ENCODE measurements at regions not wholly inside any gene's neighbourhood (a gene's known extent, or its start where the extent isn't known, plus 50 kb on each side); places are given as distances from the start of the nearest gene placed in this dataset.
A peak's percentile ranks its signal among the peaks of the same experiment; 100 is the strongest.
"Not testable (repeated sequence)": the region's sequence is repeated elsewhere in the genome, so short reads cannot be mapped to it uniquely, and the experiment has no call there.

DNA sequence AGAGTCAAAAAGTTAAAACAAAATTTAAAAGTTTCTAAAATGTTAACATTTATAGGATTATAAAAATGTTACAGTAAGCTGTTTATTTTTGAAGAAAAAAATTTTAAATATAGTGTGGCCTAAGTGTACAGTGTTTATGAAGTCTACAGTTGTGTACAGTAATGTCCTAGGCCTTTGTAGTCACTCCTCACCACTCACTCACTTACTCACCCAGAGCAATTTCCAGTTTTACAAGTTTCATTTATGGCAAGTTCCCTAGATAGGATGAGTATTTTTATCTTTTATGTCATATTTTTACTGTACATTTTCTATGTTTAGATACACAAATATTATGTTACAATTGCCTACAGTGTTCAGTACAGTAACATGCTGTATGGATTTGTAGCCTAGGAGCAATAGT lies 419.9 kb downstream of the ARL4A start:
- no peak for DNase-seq

DNA sequence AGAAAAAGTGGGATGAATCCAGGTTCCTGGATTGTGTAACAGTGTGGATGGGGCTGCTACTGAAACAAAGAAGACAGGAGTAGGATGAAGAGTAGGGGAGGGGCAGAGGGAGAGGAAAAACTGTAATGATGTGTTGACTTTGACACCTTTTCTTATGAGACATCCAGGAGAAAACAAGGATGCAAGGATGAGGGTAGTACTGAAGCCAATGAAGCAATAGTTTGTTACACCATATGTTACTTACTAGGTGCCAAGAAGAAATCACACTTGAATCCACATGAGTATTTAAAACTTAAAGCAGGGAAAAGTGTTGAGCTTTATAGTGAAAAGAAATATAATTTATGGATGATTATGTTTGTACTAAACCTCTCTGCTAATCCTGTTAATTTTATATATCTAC lies 420.6 kb downstream of the ARL4A start:
- no peak for DNase-seq

DNA sequence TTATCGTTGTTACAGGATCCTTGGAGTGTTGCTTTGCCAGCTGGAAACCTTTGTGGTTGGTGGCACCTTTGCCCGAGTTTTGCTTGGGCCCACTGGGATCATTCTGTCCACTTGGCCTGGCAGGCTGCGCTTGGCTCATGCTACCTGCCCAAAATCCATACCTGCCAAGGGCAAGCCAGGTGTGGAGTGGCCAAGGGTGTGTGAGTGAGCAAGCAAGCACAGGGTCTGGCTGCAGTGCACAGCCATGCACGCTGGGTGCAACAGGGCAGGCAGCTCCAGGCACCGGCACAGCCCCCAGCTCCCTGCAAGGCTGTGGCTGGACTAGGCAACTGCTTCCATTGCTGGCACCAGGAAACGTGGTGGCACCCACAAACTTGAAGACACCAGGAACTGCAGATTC lies 421.8 kb downstream of the ARL4A start:
- DNase-seq: no peak

DNA sequence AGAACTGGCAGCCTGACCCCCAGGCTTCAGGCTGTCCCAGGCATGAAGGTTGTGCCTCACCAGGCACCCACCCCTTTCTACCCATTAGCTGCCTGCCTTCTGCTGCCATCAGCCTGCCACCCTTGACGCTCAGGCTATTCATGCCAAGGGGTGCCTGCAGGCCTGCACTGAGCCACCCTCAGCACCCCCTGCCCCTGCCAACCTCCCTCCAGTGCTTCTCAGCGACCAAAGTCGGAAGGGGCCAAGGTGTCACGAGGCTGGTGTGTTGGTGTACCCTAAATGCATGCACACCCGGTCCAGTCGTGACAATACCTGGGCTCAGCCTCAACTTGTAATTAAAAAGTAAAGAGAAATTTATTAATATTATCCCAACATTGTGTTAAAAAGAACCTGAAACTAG lies 422.7 kb downstream of the ARL4A start:
- DNase-seq: no peak

DNA sequence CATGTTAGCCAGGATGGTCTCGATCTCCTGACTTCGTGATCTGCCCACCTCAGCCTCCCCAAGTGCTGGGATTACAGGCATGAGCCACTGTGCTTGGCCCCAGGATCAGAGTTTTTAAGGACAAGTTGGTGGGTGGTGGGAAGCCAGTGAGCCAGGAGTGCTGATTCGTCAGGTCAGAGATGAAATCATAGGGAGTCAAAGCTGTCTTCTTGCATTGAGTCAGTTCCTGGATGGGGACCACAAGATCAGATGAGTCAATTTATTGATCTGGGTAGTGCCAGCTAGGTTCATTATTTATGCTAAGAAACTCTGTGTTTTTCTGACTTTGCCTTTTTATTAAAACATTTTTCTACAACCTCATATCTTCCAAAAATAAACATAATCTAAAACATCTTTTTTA lies 423.8 kb downstream of the ARL4A start:
- DNase-seq: no peak

DNA sequence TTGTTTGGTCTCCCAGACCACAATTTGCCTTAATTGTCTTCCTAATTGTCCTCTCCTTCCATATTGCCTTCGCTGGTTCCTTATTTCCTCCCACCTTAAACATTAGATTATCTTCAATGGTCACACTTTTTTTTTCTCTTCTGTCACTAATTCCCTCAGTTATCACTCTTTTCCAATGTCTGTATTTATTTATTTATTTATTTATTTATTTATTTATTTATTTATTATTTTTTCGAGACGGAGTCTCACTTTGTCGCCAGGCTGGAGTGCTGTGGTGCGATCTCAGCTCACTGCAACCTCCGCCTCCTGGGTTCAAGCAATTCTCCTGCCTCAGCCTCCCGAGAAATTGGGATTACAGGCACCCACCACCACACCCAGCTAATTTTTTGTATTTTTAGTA lies 426.8 kb downstream of the ARL4A start:
- not testable (repeated sequence) for DNase-seq

DNA sequence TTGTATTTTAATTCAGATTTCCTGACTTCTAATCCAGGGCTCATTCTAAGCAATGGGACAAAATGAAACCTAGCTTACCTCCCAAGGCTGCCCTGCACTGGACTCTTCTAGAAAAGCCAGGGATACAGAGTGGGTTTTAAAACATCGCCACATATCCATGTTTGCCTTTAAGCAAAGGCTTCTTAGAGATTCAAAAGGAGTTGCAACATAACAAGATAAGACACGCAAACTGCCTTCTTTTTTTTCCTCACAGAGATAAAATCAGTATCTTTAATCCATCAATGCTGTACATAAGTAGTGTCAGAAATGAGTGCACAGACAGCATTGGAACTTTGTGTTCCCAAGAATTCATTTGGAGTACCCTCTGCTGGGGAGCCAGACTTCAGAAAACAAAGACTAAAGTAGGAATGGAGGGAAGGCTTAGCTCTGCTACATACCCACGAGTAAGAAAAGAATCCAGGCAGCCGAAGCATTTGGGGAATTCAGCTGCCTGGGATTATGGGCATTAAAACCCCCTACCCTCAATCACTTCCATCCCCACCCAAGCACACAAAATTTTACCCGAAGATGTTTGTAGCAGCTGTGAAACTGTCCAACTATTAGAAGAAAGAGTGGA lies 427.8 kb downstream of the ARL4A start:
- no peak for DNase-seq

DNA sequence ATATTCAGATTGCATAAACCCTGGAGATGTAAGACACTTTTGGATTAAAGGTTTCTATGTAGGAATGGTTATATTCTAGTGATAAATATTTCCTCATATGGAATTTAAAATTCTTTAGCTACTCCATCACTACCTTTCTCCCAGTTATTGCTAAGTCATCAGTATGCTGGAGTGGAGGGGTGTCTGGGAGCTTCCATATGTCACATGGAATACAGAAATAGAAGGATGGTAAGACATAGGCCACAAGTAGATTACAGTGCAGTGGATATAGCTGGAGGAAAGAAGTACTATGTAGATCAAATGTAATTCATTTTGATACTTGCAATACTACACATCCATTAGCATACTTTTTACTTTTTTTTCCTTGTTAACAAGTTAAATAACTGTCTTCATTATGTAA lies 428.4 kb downstream of the ARL4A start:
- no peak for DNase-seq

DNA sequence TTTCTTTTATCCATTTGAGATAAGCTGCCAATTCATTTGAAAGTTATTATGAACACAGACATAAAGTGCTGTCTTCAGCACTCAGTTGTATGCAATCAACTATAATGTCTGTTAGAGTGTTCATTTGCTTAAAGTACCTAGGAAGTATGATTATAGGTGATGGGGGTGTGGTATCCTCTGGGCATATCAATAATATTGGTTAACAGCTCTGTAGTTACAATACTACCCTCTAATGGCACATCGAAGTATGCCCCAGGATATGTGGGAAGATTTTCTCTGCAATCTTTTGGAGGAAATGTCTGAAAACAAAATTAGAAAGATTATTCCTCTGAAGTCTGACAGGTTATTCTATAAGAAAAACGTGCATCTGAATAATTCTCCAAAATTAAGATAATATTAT lies 429.7 kb downstream of the ARL4A start:
- DNase-seq: peak; percentile 11

DNA sequence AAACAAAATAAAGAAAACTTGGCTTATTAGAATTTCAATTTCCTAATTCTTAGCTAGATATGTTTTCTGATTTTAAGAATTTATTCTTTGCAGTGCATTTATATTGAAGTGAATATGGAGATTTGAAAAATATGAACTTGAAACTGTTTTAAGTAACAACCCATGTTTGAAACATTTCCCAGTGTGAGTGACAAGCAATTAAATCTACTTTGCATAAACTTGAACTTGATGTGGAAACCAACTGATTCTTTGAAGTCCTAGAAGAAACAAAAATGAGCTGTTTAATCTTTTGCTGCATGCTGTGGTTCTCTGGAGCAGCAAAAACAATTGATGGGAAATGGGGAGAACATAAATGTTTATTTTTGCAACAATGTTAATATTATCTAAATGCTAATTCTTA lies 430.2 kb downstream of the ARL4A start:
- DNase-seq: no peak

DNA sequence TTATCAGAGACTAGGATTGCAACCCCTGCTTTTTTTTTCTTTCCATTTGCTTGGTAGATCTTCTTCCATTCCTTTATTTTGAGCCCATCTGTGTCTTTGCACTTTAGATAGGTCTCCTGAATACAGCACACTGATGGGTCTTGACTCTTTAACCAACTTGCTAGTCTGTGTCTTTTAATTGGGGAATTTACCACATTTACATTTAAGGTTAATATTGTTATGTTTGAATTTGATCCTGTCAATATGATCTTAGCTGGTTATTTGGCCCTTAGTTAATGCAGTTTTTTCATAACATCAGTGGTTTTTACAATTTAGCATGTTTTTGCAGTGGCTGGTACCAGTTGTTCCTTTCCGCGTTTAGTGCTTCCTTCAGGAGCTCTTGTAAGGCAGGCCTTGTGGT lies 437.2 kb downstream of the ARL4A start:
- DNase-seq: not testable (repeated sequence)

DNA sequence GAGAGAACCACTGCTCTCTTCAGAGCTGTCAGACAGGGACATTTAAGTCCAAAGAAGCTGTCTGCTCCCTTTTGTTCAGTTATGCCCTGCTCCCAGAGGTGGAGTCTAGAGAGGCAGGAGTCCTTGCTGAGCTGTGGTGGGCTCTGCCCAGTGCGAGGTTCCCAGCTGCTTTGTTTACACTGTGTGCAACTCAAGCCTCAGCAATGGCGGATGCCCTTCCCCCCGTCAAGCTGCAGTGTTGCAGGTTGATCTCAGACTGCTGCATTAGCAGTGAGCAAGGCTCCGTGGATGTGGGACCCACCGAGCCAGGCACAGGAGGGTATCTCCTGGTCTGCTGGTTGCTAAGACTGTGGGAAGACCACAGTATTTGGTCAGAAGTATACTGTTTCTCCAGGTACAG lies 438.9 kb downstream of the ARL4A start:
- no peak for DNase-seq

DNA sequence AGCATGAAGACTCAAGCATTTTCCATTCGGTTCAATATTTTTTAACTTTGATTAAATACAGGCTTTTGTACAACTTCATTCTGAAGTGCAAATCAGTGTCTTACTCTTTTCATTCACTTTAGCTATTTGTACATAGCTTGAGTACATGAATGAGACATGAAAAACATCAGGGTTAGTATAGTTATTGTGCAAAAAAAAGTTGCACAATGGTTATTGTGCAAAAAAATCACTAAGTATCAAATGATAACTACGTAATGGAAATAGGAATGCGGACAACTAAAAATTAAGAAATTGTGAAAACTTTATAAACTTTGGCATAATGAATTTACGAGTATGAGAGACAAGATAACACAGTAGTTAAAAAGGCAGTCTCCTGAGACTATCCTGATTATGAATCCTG lies 442.9 kb downstream of the ARL4A start:
- DNase-seq: no peak

DNA sequence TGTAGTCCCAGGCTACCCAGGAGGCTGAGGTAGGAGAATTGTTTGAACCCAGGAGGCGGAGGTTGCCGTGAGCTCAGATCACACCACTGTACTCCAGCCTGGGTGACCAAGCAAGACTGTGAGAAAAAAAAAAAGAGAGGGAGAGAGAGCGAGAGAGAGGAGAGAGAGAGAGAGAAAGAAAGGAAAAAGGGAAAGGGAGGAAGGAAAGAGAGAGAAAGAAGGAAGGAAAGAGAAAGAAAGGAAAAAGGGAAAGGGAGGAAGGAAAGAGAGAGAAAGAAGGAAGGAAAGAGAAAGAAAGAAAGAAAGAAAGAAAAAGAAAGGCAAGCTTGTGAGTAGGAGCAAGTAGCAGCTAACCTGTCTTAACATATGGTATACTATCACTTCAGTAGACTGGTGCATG lies 443.5 kb downstream of the ARL4A start:
- DNase-seq: not testable (repeated sequence)

DNA sequence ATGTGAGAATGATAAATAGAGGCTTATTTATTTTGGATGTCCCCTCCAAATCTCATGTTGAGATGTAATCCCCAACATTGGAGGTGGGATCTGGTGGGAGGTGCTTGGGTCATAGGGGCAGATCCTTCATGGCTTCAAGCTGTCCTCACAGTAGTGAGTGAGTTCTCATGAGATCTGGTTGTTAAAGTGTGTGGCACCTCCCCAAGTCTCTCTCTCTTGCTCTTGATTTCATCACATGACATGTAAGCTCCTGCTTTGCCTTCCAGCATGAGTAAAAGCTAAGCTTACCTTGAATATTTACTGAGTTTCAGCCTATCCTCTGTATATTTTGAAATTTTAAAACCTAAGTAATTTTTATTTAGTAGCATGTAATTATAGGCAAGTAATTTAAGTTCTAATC lies 444.9 kb downstream of the ARL4A start:
- DNase-seq: no peak

DNA sequence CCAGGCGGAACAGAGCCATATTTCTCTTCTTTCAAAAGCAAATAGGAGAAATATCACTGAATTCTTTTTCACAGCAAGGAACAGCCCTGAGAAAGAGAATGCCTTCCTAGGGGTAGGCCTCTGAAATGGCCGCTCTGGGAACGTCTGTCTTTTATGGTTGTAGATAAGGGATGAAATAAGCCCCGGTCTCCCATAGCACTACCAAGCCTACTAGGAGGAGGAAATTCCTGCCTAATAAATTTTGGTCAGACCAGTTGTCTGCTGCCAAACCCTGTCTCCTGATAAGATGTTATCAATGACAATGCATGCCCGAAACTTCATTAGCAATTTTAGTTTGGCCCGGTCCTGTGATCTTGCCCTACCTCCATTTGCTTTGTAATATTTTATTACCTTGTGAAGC lies 448.9 kb downstream of the ARL4A start:
- DNase-seq: not testable (repeated sequence)

DNA sequence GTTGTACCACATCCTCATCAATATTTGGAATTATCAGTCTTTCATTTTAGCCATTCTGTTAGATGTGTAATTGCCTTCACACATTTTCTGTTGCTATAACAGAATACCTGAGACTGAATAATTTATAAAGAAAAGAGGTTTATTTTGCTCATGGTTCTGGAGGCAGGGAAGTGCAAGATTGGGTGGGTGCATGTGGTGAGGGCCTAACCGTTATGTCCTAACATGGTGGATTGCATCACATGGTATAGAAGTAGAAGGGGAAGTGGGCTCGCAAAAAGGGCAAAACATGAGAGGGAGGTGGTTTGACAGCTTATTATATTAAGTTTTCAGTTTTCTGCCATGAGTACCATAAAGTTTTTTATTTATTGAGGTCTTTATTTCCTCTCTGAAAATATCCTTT lies 452.0 kb downstream of the ARL4A start:
- peak; percentile 5 for DNase-seq

DNA sequence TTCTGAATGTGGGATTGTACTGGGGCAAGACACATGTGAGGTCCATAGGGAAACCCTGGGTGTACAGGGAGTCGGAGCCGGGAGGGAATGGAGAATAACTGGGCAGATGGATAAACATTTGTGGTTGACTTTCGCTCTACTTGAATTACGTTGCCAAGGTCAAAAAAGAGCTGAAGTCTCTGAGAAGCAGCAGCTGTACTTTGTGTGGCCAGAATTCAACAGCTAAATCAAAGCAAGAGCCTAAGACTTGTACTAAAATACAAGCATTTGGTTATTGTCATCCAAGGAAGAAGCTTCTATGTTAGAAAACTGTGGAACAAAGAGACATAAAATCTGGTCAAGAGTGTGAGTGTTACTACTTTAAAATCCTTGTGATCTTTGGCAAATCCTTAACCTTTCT lies 457.2 kb downstream of the ARL4A start:
- DNase-seq: no peak

DNA sequence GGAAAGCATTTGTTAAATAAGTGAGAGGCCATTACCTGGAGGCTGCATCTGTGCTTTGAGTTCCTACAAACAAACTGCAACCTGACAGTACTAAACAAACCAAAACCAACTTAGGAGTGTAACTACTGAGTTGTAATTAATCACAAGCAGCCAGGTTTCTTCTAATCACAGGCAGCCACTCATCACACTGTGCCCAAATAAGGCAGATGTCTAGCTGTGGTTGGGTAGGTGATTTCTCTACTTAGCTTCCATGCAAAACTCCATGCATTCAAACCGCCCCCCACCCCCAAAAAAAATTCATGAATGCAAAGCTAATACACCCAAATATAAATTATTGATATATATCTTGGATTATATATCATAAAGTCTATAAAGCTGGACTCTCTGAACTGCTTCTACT lies 461.1 kb downstream of the ARL4A start:
- DNase-seq: no peak

DNA sequence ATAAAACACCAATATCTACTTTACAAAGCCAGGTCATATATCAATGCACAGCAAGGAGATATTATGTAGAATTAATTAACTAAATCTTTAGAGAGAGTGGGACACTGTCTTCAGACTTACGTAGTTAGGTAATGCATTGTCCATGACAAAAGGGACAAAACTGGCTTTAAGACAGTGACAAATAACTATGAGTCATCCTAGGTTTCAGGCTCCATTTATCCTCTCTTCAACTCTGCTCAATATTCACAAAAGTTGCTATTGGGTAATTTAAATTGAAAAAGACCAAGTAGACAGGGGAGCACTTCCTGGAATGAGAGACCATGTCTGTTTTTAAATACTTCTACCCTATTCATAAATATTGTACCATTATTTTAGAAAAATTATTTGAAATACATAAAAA lies 464.5 kb downstream of the ARL4A start:
- DNase-seq: no peak

DNA sequence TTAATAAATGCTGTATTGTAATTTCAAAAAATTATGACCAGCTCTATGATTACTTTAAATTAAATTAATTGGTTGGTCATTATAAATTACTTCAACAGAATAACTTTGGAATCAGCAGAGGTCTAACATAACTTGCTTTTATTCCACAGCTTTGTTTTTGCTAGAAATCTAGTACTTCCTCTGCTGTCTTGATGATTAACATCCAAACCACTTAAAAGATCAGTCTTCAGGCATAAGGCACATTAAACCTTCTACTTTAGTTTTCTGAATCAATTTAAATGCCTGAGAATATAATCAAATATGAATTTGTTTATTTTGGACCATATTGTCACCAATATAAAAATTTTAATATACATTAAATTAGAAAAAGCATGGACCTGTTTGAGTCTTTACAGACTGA lies 465.3 kb downstream of the ARL4A start:
- DNase-seq: no peak

DNA sequence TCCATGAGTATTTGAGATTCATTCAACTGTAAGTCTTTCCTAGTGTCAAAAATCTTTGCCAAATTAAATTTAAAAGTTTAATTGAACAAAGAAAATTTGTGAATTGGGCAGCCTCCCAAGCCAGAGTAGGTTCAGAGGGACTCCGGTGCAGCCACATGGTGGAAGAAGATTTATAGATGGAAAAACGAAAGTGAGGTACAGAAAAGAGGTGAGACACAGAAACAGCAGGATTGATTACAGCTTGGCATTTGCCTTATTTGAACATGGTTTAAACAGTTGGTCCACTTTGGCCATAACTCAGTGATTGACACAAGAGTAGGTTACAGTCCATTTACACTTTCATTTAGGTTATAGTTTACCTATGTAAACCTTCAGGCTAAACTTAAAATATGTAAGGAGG lies 465.8 kb downstream of the ARL4A start:
- no peak for DNase-seq

DNA sequence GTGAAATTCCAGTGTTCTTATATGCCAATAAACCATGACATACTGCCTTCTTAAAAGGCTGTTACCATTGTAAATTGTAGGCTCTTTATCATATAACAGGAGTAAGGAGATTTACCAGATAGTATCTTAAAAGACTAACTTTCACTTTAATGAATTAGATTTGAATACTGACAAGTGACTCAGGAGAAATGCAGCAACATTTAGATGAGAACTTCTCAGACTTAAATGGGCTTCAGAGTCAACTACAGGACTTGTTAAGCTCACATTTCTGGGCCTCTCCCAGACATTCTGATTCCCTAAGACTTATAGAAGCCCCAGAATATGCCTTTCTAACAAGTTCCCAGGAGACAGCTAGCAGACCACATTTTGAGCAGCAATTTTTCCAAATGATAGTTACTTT lies 466.3 kb downstream of the ARL4A start:
- no peak for DNase-seq

DNA sequence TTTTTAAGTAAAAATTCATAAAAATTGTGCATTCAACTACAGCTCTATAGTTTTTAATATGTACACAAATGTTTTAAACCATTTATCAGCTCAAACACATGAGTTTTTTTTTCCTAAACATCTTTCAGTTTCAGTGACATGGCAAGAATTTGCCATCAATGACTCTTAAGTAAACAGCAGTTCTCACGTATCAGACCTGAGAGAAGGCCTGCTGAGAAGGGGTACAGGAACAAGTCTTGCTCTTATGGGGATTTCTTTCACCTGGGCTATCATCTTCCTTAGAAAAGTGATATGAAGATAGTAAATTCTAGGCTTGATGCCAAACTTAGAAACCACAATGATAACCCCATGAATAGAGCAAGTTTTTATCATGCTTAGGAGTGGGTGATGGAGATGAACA lies 467.8 kb downstream of the ARL4A start:
- DNase-seq: no peak

DNA sequence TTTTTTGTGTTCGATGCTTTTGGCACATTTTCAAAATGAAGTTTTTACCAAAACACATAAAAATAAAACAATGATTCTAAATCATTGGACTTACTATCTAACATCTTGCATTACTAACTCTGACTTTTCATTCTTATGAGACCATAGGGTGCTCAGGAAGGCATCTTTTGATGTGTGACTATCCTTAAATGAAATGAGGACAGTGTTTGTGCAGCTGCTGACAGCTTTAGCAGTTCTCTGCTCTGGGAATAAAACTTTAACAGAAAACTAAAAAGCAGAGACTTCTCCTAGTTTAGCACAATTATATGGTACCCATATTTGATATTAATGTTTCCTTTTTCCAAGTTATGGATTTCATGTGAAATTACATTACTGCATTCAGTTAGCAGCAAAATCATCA lies 471.6 kb downstream of the ARL4A start:
- no peak for DNase-seq

Data from inflammatory macrophage treated with lipopolysaccharide for 4 hours (primary cell).